Gastrocnemius medialis (tissue), 4 donors: ENCODE measurements at regions not wholly inside any gene's neighbourhood (a gene's known extent, or its start where the extent isn't known, plus 50 kb on each side); places are given as distances from the start of the nearest gene placed in this dataset.

ENCODE experiments used
- CTCF ChIP-seq, 5 experiments: fragments of 450-650 bp in 3 of 5; fragments of 200-600 bp in 2 of 5; sonication (generic) in 2 of 5; IDR thresholded peaks in 4 of 5; conservative IDR thresholded peaks in 1 of 5; 1 replicate in 4 of 5; 2 replicates in 1 of 5; pipeline ENCODE4 v1.5.1; 2016 to 2019; ENCODE audit warnings: antibody characterized with exemption in 5 of 5, mild to moderate bottlenecking in 3 of 5, moderate library complexity in 3 of 5
- POLR2A ChIP-seq, 2 donors: fragments of 450-650 bp; IDR thresholded peaks; one replicate each; pipeline ENCODE4 v1.6.1; 2017; ENCODE audit warnings: antibody characterized with exemption in 2 of 2, mild to moderate bottlenecking in 2 of 2, moderate library complexity in 2 of 2

DNA sequence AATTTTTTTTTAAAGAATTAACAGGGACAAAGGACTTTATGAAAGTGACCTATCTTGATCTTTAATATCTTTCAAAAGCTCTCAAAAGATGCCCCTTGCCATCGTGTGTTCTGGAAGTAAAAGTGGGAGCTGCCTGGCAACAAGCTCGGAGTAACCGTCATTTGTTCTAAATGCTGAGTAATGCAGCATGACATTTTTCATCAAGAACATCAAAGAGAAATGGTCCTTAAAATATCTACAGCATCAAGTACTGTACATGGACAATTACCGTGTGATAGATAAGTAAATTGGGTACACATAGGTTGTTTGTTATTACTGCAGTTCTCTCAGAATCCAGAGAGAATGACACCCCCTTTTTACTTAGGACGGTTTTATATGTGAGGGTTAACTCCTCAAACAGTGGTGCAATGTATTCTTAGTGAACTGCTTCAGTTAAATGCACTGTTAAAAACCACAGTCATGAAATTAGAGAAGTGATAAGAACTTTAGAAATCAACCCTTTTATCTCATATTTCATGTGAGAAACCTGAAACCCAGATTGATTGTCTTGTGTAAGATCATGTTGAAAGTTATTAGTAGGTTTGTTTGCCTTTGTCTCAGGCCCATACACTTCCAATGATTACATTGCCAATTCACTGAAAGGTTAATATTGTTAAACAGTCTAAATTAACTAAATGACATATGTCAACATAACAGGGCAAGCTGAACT, 90.6 kb upstream of the HNMT start:
- TF ChIP-seq CTCF (IDR thresholded peaks at IDR 0.05 in 4 of 5, conservative IDR thresholded peaks at IDR 0.05 in 1 of 5) (no peak), POLR2A (IDR thresholded peaks at IDR 0.05) (no peak)
